Lung (tissue), 11 donors: ENCODE measurements at regions not wholly inside any gene's neighbourhood (a gene's known extent, or its start where the extent isn't known, plus 50 kb on each side); places are given as distances from the start of the nearest gene placed in this dataset.

Experiments
- ATAC-seq: fragments of 200-7000 bp; cut with Tn5 transposase; one replicate; pipeline ENCODE4 v1.9.1; 2020; ENCODE audit warnings: moderate number of reproducible peaks; ENCODE audit not compliant: insufficient read depth, low FRiP score
- DNase-seq, 3 donors: peaks; one replicate each; pipeline ENCODE4 v3.0.0-alpha.2; 2013 to 2017
- H3K27ac ChIP-seq, 2 donors: one replicate each; pipeline ENCODE4 v1.5.1; 2013; ENCODE audit warnings: mild to moderate bottlenecking in 2 of 2, moderate library complexity in 2 of 2, control low read depth in 1 of 2, inconsistent platforms in 1 of 2, low read depth in 1 of 2, low read length in 1 of 2
- H3K27me3 ChIP-seq, 3 donors: one replicate each; pipeline ENCODE4 v1.5.1; 2013; ENCODE audit warnings: low read length in 2 of 3; ENCODE audit not compliant: control insufficient read depth in 3 of 3, insufficient read depth in 3 of 3
- H3K36me3 ChIP-seq, 4 donors: one replicate each; pipeline ENCODE4 v1.5.1; 2013; ENCODE audit warnings: low read length in 4 of 4, mild to moderate bottlenecking in 1 of 4, moderate library complexity in 1 of 4; ENCODE audit not compliant: control insufficient read depth in 4 of 4, insufficient read depth in 4 of 4
- H3K4me1 ChIP-seq, 5 donors: one replicate each; pipeline ENCODE4 v1.5.1; 2013; ENCODE audit warnings: low read length in 5 of 5, mild to moderate bottlenecking in 2 of 5, moderate library complexity in 1 of 5; ENCODE audit not compliant: control insufficient read depth in 5 of 5, insufficient read depth in 5 of 5
- H3K4me3 ChIP-seq: one replicate; pipeline ENCODE4 v1.5.1; 2013; ENCODE audit warnings: mild to moderate bottlenecking, control low read depth, moderate library complexity
- H3K9ac ChIP-seq, 2 donors: one replicate each; pipeline ENCODE4 v1.5.1; 2013; ENCODE audit warnings: low read length in 2 of 2, control low read depth in 1 of 2; ENCODE audit not compliant: insufficient read depth in 1 of 2
- H3K9me3 ChIP-seq, 4 donors: one replicate each; pipeline ENCODE4 v1.5.1; 2013; ENCODE audit warnings: low read length in 3 of 4, mild to moderate bottlenecking in 1 of 4, moderate library complexity in 1 of 4; ENCODE audit not compliant: control insufficient read depth in 4 of 4, insufficient read depth in 3 of 4
- WGBS, 2 donors: extraction: QIAGEN DNeasy Blood & Tissue Kit; methylation state at CpG; one replicate each; pipeline ENCODE4 v1.1.7; 2013; 5-methylcytosine and 5-hydroxymethylcytosine counted together
- TF ChIP-seq, protein P1 (sequence below): IDR thresholded peaks from 2 replicates; pipeline ENCODE4 v1.5.1; 2012; ENCODE audit warnings: mild to moderate bottlenecking; ENCODE audit errors: control extremely low read depth, extremely low read depth
- donor health status: control.
- donor health status: control.
- donor health status: Bipolar disorder and iron deficiency.
- donor health status: healthy.
- donor health status: DM: yes; HTN: yes; CAD: no.

DNA sequence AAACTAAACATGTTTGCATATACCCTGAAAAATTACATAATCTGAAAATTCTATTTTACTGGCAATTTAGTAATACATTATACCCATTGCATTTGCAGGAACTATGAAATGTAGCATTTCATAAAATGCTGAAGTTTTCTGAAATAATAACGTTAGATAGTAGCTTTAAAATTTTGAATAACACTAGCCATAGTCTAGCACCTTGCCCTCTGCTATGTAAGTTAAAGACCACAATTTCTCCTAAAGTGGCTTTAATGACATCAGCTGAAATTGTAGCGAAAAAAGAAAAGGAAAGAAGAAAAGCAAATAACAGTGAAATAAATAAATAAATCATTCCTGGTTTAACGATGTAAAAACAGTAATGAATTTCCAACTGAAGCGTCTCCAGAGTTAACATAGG lies 172.8 kb upstream of the RASA1 start:
- no peaks in the 10 kb centered on the region for H3K9me3 ChIP-seq
- ATAC-seq (no peak), DNase-seq (no peak)
- no peak overlapping the region for H3K4me3 ChIP-seq
- H3K9ac ChIP-seq: no peak overlapping the region
- no peaks in the 10 kb centered on the region for H3K36me3 ChIP-seq
- H3K27ac ChIP-seq: no peak overlapping the region
- TF ChIP-seq, protein P1, sequence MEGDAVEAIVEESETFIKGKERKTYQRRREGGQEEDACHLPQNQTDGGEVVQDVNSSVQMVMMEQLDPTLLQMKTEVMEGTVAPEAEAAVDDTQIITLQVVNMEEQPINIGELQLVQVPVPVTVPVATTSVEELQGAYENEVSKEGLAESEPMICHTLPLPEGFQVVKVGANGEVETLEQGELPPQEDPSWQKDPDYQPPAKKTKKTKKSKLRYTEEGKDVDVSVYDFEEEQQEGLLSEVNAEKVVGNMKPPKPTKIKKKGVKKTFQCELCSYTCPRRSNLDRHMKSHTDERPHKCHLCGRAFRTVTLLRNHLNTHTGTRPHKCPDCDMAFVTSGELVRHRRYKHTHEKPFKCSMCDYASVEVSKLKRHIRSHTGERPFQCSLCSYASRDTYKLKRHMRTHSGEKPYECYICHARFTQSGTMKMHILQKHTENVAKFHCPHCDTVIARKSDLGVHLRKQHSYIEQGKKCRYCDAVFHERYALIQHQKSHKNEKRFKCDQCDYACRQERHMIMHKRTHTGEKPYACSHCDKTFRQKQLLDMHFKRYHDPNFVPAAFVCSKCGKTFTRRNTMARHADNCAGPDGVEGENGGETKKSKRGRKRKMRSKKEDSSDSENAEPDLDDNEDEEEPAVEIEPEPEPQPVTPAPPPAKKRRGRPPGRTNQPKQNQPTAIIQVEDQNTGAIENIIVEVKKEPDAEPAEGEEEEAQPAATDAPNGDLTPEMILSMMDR: no peak
- no peaks in the 10 kb centered on the region for H3K4me1 ChIP-seq
- H3K27me3 ChIP-seq: no peaks in the 10 kb centered on the region
- 84 to 86% methylated on average over 4 of the region's 4 CpGs for WGBS, 2 donors

DNA sequence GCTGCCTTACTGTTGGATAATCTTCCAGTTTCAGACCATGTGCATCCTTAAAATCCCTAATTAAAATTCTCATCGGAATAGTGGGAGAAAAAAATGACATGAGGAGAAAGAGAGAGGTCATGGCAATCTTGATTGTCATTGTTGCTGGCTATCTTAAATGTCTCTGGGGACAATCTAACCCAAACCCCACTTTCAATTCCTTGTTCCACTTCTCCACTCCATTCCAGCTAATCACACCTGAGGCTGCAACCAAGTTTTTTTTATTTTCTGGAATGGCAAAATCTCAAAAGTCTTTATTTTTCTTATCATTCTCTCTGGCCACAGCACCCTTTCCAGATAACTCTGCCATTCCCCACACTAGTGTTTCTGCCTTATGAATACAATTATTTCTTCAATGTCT lies 171.9 kb upstream of the RASA1 start:
- Histone ChIP-seq H3K27me3 (no peaks in the 10 kb centered on the region), H3K4me1 (no peaks in the 10 kb centered on the region), H3K27ac (no peak overlapping the region), H3K9me3 (no peaks in the 10 kb centered on the region), H3K36me3 (no peaks in the 10 kb centered on the region), H3K4me3 (no peak overlapping the region), H3K9ac (no peak overlapping the region)
- ATAC-seq (no peak), DNase-seq (no peak)
- TF ChIP-seq, protein P1: no peak
- WGBS, 2 donors: 74 to 90% methylated on average over 1 of the region's 1 CpG

DNA sequence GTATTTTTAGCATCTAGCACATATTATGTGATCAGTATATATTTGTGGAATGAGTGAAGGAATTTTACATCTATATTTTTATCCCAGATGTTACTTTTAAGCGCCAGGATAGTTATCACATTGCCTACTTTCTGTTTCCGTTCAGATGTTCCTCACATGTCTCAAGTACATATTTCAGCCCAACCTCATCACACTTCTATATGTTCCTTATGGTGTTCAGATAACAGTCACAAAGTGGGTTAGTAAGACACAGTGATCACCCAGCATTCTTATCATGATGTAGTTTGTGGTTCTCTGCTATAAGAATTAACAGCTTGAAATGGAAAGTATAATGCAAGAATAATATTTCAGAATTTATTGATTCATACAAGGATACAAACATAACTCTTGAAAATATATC lies 170.0 kb upstream of the RASA1 start:
- no peaks in the 10 kb centered on the region for H3K4me1 ChIP-seq
- H3K9me3 ChIP-seq: no peaks in the 10 kb centered on the region
- no peak for DNase-seq
- H3K27me3 ChIP-seq: no peaks in the 10 kb centered on the region
- TF ChIP-seq, protein P1: no peak
- no peak overlapping the region for H3K9ac ChIP-seq
- ATAC-seq: no peak
- whole genome bisulfite sequencing, 2 donors: 70 to 80% methylated on average over 2 of the region's 2 CpGs
- H3K27ac ChIP-seq: no peak overlapping the region
- no peak overlapping the region for H3K4me3 ChIP-seq
- no peaks in the 10 kb centered on the region for H3K36me3 ChIP-seq

DNA sequence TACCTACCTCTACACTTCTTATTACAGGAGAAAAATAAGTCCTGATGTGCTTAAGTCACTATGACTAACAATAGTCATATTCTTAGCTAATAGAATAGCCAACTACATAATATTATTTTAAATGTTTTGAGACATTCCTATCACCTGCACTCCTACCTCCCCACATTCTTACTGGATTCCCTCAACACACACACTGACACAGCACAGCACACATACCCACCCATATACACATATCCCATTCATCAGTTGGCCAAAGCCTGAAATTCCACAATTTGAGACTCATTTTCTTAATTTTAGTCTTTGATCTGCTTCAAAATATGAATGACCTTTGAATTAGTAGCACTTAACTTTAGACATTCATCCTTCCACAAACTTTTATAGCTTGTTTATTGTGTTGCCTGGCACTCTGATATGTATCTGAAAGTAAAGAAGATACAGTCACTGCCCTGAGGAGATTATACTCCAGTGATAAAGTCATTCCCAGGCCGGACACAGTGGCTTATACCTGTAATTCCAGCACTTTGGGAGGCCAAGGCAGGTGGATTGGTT lies 168.3 kb upstream of the RASA1 start:
- 84 to 87% methylated on average over 1 of the region's 1 CpG for WGBS, 2 donors
- no peak overlapping the region for H3K9ac ChIP-seq

More for the DNA sequence above, 168.3 kb upstream of the RASA1 start:
- no peak for DNase-seq
- H3K4me1 ChIP-seq: no peaks in the 10 kb centered on the region
- H3K4me3 ChIP-seq: no peak overlapping the region
- no peaks in the 10 kb centered on the region for H3K27me3 ChIP-seq
- H3K9me3 ChIP-seq: no peaks in the 10 kb centered on the region
- H3K36me3 ChIP-seq: no peaks in the 10 kb centered on the region
- TF ChIP-seq, protein P1: no peak
- no peak overlapping the region for H3K27ac ChIP-seq
- ATAC-seq: no peak
